ENCODE measurements at regions not wholly inside any gene's neighbourhood (a gene's known extent, or its start where the extent isn't known, plus 50 kb on each side); places are given as distances from the start of the nearest gene placed in this dataset.

DNA sequence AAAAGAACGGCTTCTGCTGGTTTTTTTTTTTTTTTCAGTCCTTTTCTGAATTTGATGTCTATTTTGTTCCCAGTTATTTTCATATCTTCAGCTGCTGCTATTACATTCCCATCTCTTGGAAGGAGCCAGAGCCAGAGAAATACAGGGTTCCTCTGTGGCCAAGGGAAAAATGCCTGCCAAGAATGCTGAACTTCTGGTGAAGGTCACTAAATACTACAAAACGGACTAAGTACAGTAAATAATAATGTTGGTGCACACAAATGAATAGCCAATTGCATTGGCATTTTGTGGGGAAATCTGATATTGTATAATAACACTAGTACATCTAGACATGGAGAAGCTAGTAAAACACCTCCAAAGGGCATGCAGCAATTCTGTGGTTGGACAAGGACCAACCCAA lies 56.3 kb upstream of the ZEB1 start:
- Mint-ChIP-seq H3K27ac (no peak overlapping the region), H3K9me3 (no peaks in the 10 kb centered on the region; the same call in 2 of the 3 replicates), H3K27me3 (ENCODE audit: insufficient read depth, low read depth, poor library complexity) (no peaks in the 10 kb centered on the region), H3K4me3 (no peak overlapping the region), H3K36me3 (ENCODE audit: low read depth) (no peaks in the 10 kb centered on the region), H3K4me1 (no peaks in the 10 kb centered on the region)
- no peaks in the 10 kb centered on the region for H3K9me2 ChIP-seq (ENCODE audit: insufficient read depth)
- no peak overlapping the region for H3K4me3 ChIP-seq
- H2AFZ ChIP-seq: no peak overlapping the region
- DNase-seq (ENCODE audit: low spot score): no peak
- no peaks in the 10 kb centered on the region for H3K27me3 ChIP-seq (ENCODE audit: insufficient read depth)
- no peaks in the 10 kb centered on the region for H4K20me1 ChIP-seq (replicated peaks; ENCODE audit: insufficient read depth)
- no peak for TF ChIP-seq ZNF331 (CRISPR knock-in tag; IDR thresholded peaks at IDR 0.05; ENCODE audit: low read depth)
- no peak for TF ChIP-seq EZH2 (IDR thresholded peaks at IDR 0.05; ENCODE audit: low read depth, unreplicated experiment)
- no peak for TF ChIP-seq EZH2phosphoT487 (IDR thresholded peaks at IDR 0.05; ENCODE audit: unreplicated experiment)
- TF ChIP-seq CREB1 (CRISPR knock-in tag; IDR thresholded peaks at IDR 0.05; ENCODE audit: low read depth): no peak
- TF ChIP-seq, protein P1, sequence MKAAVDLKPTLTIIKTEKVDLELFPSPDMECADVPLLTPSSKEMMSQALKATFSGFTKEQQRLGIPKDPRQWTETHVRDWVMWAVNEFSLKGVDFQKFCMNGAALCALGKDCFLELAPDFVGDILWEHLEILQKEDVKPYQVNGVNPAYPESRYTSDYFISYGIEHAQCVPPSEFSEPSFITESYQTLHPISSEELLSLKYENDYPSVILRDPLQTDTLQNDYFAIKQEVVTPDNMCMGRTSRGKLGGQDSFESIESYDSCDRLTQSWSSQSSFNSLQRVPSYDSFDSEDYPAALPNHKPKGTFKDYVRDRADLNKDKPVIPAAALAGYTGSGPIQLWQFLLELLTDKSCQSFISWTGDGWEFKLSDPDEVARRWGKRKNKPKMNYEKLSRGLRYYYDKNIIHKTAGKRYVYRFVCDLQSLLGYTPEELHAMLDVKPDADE (IDR thresholded peaks at IDR 0.05): no peak
- no peak for TF ChIP-seq NANOG (IDR thresholded peaks at IDR 0.05; ENCODE audit: borderline replicate concordance)
- H3F3A ChIP-seq (replicated peaks; ENCODE audit: low read depth): no peaks in the 10 kb centered on the region
- H3K79me2 ChIP-seq (replicated peaks; ENCODE audit: insufficient read depth): no peaks in the 10 kb centered on the region
- H3K4me2 ChIP-seq: no peak overlapping the region
- H3K36me3 ChIP-seq (ENCODE audit: insufficient read depth): no peaks in the 10 kb centered on the region
- no peaks in the 10 kb centered on the region for H3K4me1 ChIP-seq (ENCODE audit: insufficient read depth)
- ATAC-seq: no peak
- no peak overlapping the region for H3K27ac ChIP-seq (ENCODE audit: low read depth)

GRCh38 chr10:31263903-31264302 lies 55.1 kb upstream of the ZEB1 start:
- Histone ChIP-seq H3K27ac (ENCODE audit: low read depth) (no peak overlapping the region), H3K4me2 (no peak overlapping the region), H3K79me2 (replicated peaks; ENCODE audit: insufficient read depth) (no peaks in the 10 kb centered on the region), H3K27me3 (ENCODE audit: insufficient read depth) (no peaks in the 10 kb centered on the region), H3K4me3 (no peak overlapping the region), H3F3A (replicated peaks; ENCODE audit: low read depth) (no peaks in the 10 kb centered on the region), H2AFZ (no peak overlapping the region), H3K9me2 (ENCODE audit: insufficient read depth) (no peaks in the 10 kb centered on the region), H3K36me3 (ENCODE audit: insufficient read depth) (no peaks in the 10 kb centered on the region), H3K4me1 (ENCODE audit: insufficient read depth) (no peaks in the 10 kb centered on the region), H4K20me1 (replicated peaks; ENCODE audit: insufficient read depth) (no peaks in the 10 kb centered on the region)
- Mint-ChIP-seq H3K27ac (no peak overlapping the region), H3K27me3 (ENCODE audit: insufficient read depth, low read depth, poor library complexity) (no peaks in the 10 kb centered on the region), H3K4me3 (no peak overlapping the region), H3K4me1 (no peaks in the 10 kb centered on the region), H3K9me3 (no peaks in the 10 kb centered on the region; the same call in 2 of the 3 replicates), H3K36me3 (ENCODE audit: low read depth) (no peaks in the 10 kb centered on the region)
- ATAC-seq (no peak), DNase-seq (ENCODE audit: low spot score) (no peak)
- TF ChIP-seq ZNF462 (CRISPR knock-in tag; IDR thresholded peaks at IDR 0.05): no peak
- TF ChIP-seq EZH2 (IDR thresholded peaks at IDR 0.05; ENCODE audit: low read depth, unreplicated experiment): no peak
- TF ChIP-seq ZNF331 (CRISPR knock-in tag; IDR thresholded peaks at IDR 0.05; ENCODE audit: low read depth): no peak
- no peak for TF ChIP-seq CTCF (conservative IDR thresholded peaks at IDR 0.05; ENCODE audit: low read depth in 2 of 2)
- no peak for TF ChIP-seq ZNF114 (CRISPR knock-in tag; IDR thresholded peaks at IDR 0.05)
- no peak for TF ChIP-seq NANOG (IDR thresholded peaks at IDR 0.05; ENCODE audit: borderline replicate concordance)
- no peak for TF ChIP-seq CREB1 (CRISPR knock-in tag; IDR thresholded peaks at IDR 0.05; ENCODE audit: low read depth)
- TF ChIP-seq STAT1 (IDR thresholded peaks at IDR 0.05; ENCODE audit: unreplicated experiment): no peak
